SHP77 (cell line): ENCODE measurements at regions not wholly inside any gene's neighbourhood (a gene's known extent, or its start where the extent isn't known, plus 50 kb on each side); places are given as distances from the start of the nearest gene placed in this dataset.

Source experiments
- DNase-seq, 2 experiments: peaks; one replicate each; lab custom pipeline; 2025; lab: John Stamatoyannopoulos, UW

GRCh38 chr3:177942911-177943310 lies 593.3 kb upstream of the KCNMB2 start:
- no peak for DNase-seq

DNA sequence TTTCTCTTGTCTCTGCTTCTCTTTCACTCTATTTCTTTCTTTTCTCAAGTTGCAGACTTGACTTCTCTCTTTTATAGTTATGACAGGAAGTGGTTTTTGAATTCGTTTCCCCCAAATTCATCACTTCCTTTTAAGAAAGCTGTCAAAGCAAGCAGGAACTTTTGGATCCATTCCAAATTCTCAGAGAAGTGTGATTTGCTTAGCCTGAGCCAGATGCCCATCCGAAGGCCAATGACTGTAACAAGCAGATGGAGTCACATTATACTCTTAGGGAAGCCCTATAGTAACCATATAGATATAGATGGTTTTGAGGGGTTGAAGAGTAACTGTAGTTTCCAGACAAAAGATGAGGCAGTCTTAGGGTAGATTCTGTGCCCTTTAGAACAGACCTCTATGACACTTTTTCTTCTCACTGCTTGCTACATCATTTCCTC lies 592.0 kb upstream of the KCNMB2 start:
- DNase-seq, result no peak

DNA sequence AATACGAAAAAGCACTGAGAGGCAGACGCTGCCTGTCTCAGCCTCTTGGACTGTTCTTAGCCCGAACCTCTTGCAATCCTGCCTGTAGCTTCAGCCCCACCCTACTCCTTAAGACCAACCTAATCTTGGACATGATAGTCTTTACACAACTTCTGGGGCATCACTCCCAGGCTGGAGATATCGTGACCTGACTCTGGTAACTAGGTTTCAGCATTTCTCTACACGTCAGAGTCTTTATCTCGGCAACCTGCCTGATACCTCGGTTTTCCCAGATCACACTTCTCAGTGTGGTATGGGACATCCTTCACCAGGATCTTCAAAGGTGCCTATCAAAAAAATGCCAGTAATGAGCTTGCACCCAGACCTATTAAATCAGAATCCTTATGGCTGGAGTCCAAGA lies 590.2 kb upstream of the KCNMB2 start:
- no peak for DNase-seq

DNA sequence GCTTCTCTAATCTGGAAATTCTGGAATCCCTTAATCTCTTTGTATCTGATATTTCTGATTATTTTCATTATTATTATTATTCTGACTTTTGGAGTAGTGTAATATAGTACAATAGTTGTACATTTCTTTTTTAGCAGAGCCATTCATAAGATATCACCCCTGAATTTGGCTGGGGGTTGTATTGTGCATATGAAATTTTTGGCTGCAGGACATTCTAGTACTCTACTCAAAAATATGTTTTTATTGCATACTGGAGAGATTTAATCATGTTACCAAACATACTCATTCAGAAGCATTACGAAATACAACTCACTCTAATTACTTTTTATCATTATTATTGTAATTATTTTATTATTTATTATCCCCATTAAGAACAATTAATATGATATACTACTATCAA lies 589.7 kb upstream of the KCNMB2 start:
- DNase-seq, result no peak

GRCh38 chr3:177946936-177947335 lies 589.3 kb upstream of the KCNMB2 start:
- DNase-seq, result no peak

GRCh38 chr3:177947901-177948300 lies 588.3 kb upstream of the KCNMB2 start:
- no peak for DNase-seq

DNA sequence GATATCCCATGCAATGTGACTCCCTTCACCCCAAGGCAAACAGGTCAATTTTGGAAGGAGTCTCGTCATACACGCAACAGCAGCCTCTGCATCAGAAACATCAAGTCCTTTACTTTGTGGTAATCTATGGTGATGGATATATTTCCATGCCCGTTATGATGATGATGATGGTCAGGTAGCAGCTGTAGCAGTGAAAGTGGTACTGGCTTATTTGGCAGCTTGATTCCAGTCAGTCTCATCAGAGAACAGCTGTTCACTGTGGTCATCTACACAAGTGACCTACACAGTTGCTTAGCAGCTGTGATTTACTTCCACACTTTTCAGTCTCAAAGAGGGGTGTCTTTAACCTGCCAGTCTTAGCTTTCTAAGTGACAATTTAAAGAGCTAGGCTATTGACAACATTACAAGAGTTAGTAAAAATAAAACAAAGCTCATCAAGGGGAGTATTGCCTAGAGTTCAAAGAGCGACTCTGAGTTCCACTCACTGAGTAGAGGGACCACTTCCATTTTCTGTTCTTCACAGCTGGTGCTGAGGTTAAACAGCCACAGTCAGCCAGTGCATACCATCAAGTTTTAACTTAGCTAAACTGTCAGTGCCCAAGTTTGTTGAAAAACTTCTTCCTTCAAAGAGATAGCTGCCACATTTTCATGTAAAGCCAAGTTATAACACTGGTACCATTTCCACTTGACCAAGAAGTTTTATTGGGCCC lies 587.4 kb upstream of the KCNMB2 start:
- no peak for DNase-seq

GRCh38 chr3:177959188-177959587 lies 577.0 kb upstream of the KCNMB2 start:
- no peak for DNase-seq

DNA sequence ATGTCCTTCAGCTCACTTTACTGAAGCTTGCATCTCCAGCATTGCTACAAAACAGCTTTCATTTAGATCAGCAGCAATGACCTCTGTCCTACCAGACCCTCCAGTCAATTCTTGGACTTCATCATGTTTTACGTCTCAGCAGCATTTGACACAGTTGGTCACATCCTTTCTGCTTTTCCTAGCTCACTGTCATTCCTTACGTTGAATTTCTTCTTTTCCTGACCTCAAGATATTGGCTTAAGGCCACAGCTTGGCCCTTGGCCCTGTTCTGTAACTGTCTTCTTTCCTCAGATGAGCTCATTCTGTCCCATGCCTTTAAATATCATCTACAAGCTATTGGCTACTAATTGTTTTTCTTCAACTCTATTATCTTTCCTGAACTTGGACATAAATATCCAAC lies 576.2 kb upstream of the KCNMB2 start:
- no peak for DNase-seq

DNA sequence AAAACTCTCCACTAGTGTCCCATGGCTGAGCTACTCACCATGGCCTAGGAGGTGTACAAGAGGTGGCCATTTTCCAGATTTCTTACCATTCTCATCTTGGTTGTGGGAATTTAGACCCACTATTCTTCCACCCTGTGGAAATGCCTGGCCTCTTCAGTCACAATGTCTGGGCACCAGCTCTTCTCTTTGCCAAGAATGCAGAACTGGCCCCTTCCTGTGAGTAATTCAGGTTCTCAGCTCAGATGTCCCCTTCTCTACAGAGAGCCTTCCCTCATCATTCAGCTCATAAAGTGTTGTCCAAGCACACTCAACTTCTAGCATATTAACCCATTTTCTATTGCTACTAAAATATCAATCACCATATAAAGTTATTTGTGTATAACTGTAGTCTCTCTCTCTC lies 575.5 kb upstream of the KCNMB2 start:
- no peak for DNase-seq

DNA sequence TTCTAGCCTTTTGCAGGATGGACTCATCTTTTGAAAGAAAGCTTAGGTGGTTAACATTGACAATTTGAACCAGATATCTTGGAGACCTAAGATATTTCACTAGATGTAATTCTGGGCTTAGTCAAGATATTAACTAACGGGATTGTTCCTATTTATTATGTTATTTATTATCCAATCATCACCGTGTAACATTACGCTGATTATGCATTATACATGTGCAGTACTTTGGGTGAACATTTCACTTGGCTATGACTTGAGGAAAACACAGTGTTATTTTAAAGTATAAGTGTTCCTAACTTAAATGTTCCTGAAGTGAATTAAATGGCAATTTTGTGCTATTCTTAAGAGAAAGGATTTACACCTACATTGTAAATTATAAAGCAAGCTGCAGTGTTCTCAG lies 574.5 kb upstream of the KCNMB2 start:
- DNase-seq, result no peak

GRCh38 chr3:177966493-177966892 lies 569.7 kb upstream of the KCNMB2 start:
- no peak for DNase-seq

- no peak for DNase-seq
Observed at GRCh38 chr3:177968891-177969290, 567.3 kb upstream of the KCNMB2 start.

DNA sequence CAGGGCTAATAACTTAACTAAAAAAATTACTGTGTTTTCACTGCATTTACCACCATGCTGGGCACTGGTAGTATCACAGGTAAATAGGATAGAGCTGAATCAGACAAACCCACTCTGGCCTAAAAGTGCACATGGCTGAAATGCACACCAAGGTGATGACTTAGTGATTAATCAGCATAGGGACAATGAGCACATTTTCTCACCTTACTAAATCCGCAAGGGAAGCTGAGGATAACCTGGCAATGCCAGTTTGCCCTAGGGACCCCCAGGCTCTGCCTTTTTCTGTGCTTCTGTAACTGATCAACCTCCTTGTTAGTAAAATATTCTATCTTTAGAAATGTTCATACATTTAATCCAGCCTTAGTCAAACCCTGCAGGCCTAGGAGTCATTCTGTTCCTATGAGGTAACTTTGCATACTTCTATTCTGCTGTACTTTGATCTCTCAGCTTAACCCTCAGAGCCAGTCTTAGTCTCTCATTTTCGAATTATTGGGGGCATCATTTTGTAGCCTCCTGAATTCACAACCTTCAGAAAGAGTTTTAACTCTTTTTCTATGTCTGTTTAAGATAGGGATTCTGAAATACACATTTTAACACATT lies 562.9 kb upstream of the KCNMB2 start:
- DNase-seq, result no peak

DNA sequence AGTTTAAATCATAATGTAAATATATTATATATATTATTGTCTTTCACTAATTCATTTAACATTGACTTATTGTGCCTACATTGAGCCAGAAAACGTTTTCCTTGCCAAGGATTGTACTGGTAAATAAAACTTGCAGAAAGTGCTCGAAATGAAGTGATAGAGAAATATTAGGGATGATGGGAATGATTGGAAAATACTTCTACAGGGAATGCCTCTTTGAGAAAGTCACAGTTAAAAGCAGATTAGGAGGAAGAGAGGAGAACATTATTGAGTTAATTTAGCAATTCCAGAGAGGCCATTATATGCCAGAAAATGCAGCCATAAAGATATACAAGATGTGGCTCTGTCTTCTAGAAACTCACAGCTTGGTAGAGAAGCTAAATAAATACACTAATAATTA lies 560.0 kb upstream of the KCNMB2 start:
- no peak for DNase-seq

GRCh38 chr3:177976866-177977265 lies 559.4 kb upstream of the KCNMB2 start:
- no peak for DNase-seq

- no peak for DNase-seq
Observed at GRCh38 chr3:177977381-177978158, 558.7 kb upstream of the KCNMB2 start.

DNA sequence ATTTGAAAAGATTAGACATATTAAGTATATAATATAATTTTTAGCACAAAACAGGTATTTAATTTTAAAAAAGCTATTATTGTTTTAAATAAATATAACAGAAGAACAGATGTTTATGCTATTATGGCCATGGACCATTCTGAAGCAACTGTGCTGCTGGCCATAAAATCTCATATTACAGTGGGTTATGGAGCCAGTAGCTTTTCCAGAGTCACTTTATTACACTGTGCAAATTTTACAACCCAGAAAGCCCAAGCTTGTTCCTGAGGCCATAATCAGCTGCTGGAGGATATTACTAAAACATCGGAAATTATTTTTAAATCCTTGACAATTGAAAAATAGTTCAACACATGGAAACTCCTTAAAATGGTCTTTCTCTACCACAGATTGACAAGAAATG lies 557.3 kb upstream of the KCNMB2 start:
- no peak for DNase-seq

GRCh38 chr3:177979703-177980102 lies 556.5 kb upstream of the KCNMB2 start:
- no peak for DNase-seq

DNA sequence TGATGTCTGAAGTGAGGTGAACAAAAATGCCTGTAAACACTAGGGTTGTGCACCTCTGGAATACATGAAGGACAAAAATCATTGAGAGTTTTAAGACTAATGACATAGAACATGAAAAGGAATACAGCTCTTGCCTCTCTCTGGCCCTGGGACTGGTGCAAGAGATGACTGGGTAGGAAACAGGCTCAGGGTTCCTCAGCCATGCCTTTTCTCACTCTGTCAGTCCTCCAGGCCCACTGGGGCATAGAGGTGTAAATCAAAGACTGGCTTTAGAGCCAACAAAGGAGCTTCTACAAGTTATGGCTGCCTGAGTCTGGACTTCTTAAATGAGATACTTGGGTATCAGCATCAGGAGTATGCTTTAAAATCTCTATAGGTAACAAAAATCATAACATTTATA lies 554.7 kb upstream of the KCNMB2 start:
- DNase-seq, result no peak

DNA sequence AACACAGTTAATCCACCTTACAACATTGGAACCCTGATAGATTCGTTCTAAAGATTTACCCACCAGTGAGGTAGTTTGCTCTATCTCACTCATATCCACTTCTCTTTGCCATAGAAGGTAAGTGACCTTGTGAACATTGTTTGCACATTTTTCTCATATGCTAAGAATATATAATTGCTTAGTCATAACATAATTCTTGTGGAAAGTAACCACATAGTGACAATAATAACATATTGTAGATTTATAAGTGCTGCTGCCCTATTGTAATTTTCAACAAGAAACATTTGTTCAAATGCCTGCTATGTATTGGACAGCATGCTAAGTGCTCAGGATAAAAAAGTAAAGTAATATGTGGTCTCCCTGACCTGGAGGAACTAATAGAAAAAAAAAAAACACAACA lies 554.2 kb upstream of the KCNMB2 start:
- DNase-seq, result no peak

DNA sequence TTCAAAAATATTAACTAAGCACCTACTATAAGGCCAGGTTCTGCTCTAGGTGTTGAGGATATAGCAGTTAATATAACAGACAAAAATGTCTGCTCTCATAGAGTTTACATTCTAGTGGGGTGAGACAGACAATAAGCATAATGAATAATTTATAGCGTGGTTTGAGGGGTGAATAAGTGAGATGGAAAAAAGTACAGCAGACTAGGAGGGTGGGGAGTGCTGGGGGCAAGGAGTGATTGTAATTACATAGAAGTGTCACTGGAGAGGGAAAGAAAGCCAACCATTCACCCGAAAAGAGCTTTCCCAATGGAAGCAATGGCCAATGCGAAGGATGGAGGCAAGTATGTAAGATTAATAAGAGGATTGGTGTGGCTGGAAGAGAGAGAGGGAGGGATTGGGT lies 552.9 kb upstream of the KCNMB2 start:
- DNase-seq, result no peak
